GM19467 (cell line): ENCODE measurements at regions not wholly inside any gene's neighbourhood (a gene's known extent, or its start where the extent isn't known, plus 50 kb on each side); places are given as distances from the start of the nearest gene placed in this dataset.

Experiments used
- ATAC-seq: cut with Tn5 transposase; IDR thresholded peaks from one replicate; pipeline ENCODE4 v1.9.1; 2021; ENCODE audit warnings: mild to moderate bottlenecking, moderate library complexity; ENCODE audit not compliant: unreplicated experiment

GRCh38 chr11:25860677-25861450, 471.1 kb upstream of the ANO3 start:
- no peak for ATAC-seq

- no peak for ATAC-seq
Observed at GRCh38 chr11:25862159-25862558, 469.8 kb upstream of the ANO3 start.

GRCh38 chr11:25863986-25864385, 467.9 kb upstream of the ANO3 start:
- no peak for ATAC-seq

- no peak for ATAC-seq
Observed at GRCh38 chr11:25876456-25876965, 455.4 kb upstream of the ANO3 start.

- no peak for ATAC-seq
Observed at GRCh38 chr11:25886036-25886435, 445.9 kb upstream of the ANO3 start.

GRCh38 chr11:25890626-25891260, 441.2 kb upstream of the ANO3 start:
- ATAC-seq, result no peak

GRCh38 chr11:25891960-25892359, 440.0 kb upstream of the ANO3 start:
- no peak for ATAC-seq

- no peak for ATAC-seq
Observed at GRCh38 chr11:25899617-25900160, 432.2 kb upstream of the ANO3 start.

GRCh38 chr11:25900814-25901213, 431.1 kb upstream of the ANO3 start:
- ATAC-seq, result no peak

GRCh38 chr11:25901415-25901814, 430.5 kb upstream of the ANO3 start:
- no peak for ATAC-seq

- ATAC-seq, result no peak
Observed at GRCh38 chr11:25902476-25902875, 429.5 kb upstream of the ANO3 start.

- ATAC-seq, result no peak
Observed at GRCh38 chr11:25908726-25909125, 423.2 kb upstream of the ANO3 start.

- ATAC-seq, result no peak
Observed at GRCh38 chr11:25910086-25910485, 421.8 kb upstream of the ANO3 start.

- ATAC-seq, result no peak
Observed at GRCh38 chr11:25920356-25920755, 411.6 kb upstream of the ANO3 start.

GRCh38 chr11:25924586-25924985, 407.3 kb upstream of the ANO3 start:
- no peak for ATAC-seq

GRCh38 chr11:25925359-25925758, 406.6 kb upstream of the ANO3 start:
- no peak for ATAC-seq

- ATAC-seq, result no peak
Observed at GRCh38 chr11:25927411-25927953, 404.4 kb upstream of the ANO3 start.

- no peak for ATAC-seq
Observed at GRCh38 chr11:25928076-25928475, 403.9 kb upstream of the ANO3 start.

- no peak for ATAC-seq
Observed at GRCh38 chr11:25938952-25939351, 393.0 kb upstream of the ANO3 start.

GRCh38 chr11:25939691-25940090, 392.2 kb upstream of the ANO3 start:
- ATAC-seq, result no peak

- ATAC-seq, result no peak
Observed at GRCh38 chr11:25941353-25941752, 390.6 kb upstream of the ANO3 start.

GRCh38 chr11:25943031-25943430, 388.9 kb upstream of the ANO3 start:
- no peak for ATAC-seq
